ENCODE measurements at regions not wholly inside any gene's neighbourhood (a gene's known extent, or its start where the extent isn't known, plus 50 kb on each side); places are given as distances from the start of the nearest gene placed in this dataset.

- ChIA-PET POLR2A (no interaction called here), CTCF (no interaction called here)
- DNase-seq (ENCODE audit: low read depth in 1 of 2, low spot score in 1 of 2) (no peak), ATAC-seq (no peak), FAIRE-seq (no peak)
- Histone ChIP-seq H3K4me3 (no peak overlapping the region), H3K27ac (no peak overlapping the region), H3K4me1 (no peaks in the 10 kb centered on the region), H3K4me2 (no peak overlapping the region), H3K9me3 (no peaks in the 10 kb centered on the region)
- no peak for TF ChIP-seq RARB (CRISPR knock-in tag; IDR thresholded peaks at IDR 0.05)
- WGBS (ENCODE audit: missing lambda C conversion rate) = 61% methylated on average over 10 of the region's 21 CpGs
These were observed 182.1 kb upstream of the AFDN start for GRCh38 chr6:167644412-167645132.

DNA sequence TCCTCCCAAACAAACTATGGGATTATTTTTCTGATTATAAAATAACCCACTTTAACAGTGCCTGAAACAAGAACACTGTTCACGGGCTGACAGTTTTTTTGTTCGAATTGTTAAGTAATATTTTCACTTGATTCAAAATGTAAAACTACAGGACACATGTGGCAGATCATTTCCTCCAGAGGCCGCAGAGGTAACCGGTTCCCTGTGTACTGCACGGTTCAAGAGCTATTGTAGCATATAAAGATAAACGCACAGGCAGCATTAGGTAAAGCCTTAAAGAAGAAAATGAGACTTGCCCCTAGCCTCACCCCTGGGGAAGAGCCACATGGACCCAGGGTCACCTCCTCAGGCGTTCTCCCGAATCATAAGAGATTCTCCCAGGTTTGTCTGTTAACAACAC, 181.3 kb upstream of the AFDN start:
- WGBS (ENCODE audit: missing lambda C conversion rate) = 77% methylated on average over 8 of the region's 8 CpGs
- H3K9me3 ChIP-seq = no peaks in the 10 kb centered on the region
- H3K4me1 ChIP-seq = no peaks in the 10 kb centered on the region
- CTCF ChIA-PET = no interaction called here
- ATAC-seq = no peak
- FAIRE-seq = no peak
- H3K4me3 ChIP-seq = no peak overlapping the region
- no peak for DNase-seq (ENCODE audit: low read depth in 1 of 2, low spot score in 1 of 2)
- H3K27ac ChIP-seq = no peak overlapping the region
- POLR2A ChIA-PET = no interaction called here
- H3K4me2 ChIP-seq = no peak overlapping the region
- no peak for TF ChIP-seq ZNF302 (CRISPR knock-in tag; IDR thresholded peaks at IDR 0.05)
- TF ChIP-seq FOSL2 (IDR thresholded peaks at IDR 0.05) = no peak
- TF ChIP-seq FOSL2 (CRISPR knock-in tag; IDR thresholded peaks at IDR 0.05) = no peak
- TF ChIP-seq EP300 (IDR thresholded peaks at IDR 0.05) = no peak
- no peak for TF ChIP-seq PHF8 (IDR thresholded peaks at IDR 0.05; ENCODE audit: borderline replicate concordance, low read depth)
- TF ChIP-seq JUNB (IDR thresholded peaks at IDR 0.05) = no peak
- TF ChIP-seq, protein P1, sequence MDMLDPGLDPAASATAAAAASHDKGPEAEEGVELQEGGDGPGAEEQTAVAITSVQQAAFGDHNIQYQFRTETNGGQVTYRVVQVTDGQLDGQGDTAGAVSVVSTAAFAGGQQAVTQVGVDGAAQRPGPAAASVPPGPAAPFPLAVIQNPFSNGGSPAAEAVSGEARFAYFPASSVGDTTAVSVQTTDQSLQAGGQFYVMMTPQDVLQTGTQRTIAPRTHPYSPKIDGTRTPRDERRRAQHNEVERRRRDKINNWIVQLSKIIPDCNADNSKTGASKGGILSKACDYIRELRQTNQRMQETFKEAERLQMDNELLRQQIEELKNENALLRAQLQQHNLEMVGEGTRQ (IDR thresholded peaks at IDR 0.05) = no peak
- TF ChIP-seq KDM5A (IDR thresholded peaks at IDR 0.05) = no peak
- no peak for TF ChIP-seq NR3C1 (IDR thresholded peaks at IDR 0.05)
- no peak for TF ChIP-seq GATA3 (IDR thresholded peaks at IDR 0.05; ENCODE audit: borderline replicate concordance)
- TF ChIP-seq, protein P2, sequence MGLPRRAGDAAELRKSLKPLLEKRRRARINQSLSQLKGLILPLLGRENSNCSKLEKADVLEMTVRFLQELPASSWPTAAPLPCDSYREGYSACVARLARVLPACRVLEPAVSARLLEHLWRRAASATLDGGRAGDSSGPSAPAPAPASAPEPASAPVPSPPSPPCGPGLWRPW (IDR thresholded peaks at IDR 0.05) = no peak
- no peak for TF ChIP-seq ZFP36 (IDR thresholded peaks at IDR 0.05; ENCODE audit: borderline replicate concordance, partially characterized antibody)
- no peak for TF ChIP-seq ZSCAN20 (CRISPR knock-in tag; IDR thresholded peaks at IDR 0.05)
- no peak for TF ChIP-seq NPAS2 (CRISPR knock-in tag; IDR thresholded peaks at IDR 0.05; ENCODE audit: borderline replicate concordance)
- TF ChIP-seq TFCP2L1 (CRISPR knock-in tag; IDR thresholded peaks at IDR 0.05) = no peak

DNA sequence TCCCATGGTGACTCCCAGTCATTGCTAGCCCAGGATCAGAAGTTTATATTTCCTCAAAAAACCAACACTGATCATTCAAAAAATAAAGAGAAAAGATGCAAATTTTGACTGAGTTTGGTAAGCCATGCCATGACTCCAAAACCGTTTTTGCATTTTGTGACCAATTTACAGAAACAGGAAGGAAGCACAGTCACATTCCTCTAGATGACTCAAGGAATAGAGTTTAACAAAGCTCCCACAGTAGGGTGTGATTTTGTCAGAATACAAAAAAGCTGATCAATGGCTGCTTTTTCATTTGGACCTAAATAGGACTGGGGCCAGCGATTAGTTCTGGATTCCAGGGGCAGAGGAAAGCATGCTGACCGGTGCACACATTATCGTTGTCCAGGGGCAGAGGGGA, 179.4 kb upstream of the AFDN start:
- Histone ChIP-seq H3K9me3 (no peaks in the 10 kb centered on the region), H3K4me1 (no peaks in the 10 kb centered on the region), H3K4me2 (no peak overlapping the region), H3K27ac (no peak overlapping the region), H3K4me3 (no peak overlapping the region)
- ATAC-seq (no peak), DNase-seq (ENCODE audit: low read depth in 1 of 2, low spot score in 1 of 2) (no peak), FAIRE-seq (no peak)
- 43% methylated on average over 4 of the region's 4 CpGs for WGBS (ENCODE audit: missing lambda C conversion rate)
- POLR2A ChIA-PET = no interaction called here
- no peak for TF ChIP-seq POLR2AphosphoS2 (conservative IDR thresholded peaks at IDR 0.05; ENCODE audit: low read length)
- no peak for TF ChIP-seq NFE2L2 (conservative IDR thresholded peaks at IDR 0.05; ENCODE audit: low read length)
- no peak for TF ChIP-seq ZSCAN20 (CRISPR knock-in tag; IDR thresholded peaks at IDR 0.05)
- no peak for TF ChIP-seq KDM5A (IDR thresholded peaks at IDR 0.05)
- TF ChIP-seq HMGXB4 (CRISPR knock-in tag; IDR thresholded peaks at IDR 0.05; ENCODE audit: borderline replicate concordance) = no peak
- TF ChIP-seq EHMT2 (IDR thresholded peaks at IDR 0.05; ENCODE audit: low read depth) = no peak
- TF ChIP-seq MAFK (IDR thresholded peaks at IDR 0.05; ENCODE audit: partially characterized antibody) = no peak
- no peak for TF ChIP-seq CHD4 (IDR thresholded peaks at IDR 0.05; ENCODE audit: borderline replicate concordance)
- TF ChIP-seq POLR2A (IDR thresholded peaks at IDR 0.05; ENCODE audit: low read length) = no peak
- TF ChIP-seq JUNB (IDR thresholded peaks at IDR 0.05) = no peak
- TF ChIP-seq, protein P3, sequence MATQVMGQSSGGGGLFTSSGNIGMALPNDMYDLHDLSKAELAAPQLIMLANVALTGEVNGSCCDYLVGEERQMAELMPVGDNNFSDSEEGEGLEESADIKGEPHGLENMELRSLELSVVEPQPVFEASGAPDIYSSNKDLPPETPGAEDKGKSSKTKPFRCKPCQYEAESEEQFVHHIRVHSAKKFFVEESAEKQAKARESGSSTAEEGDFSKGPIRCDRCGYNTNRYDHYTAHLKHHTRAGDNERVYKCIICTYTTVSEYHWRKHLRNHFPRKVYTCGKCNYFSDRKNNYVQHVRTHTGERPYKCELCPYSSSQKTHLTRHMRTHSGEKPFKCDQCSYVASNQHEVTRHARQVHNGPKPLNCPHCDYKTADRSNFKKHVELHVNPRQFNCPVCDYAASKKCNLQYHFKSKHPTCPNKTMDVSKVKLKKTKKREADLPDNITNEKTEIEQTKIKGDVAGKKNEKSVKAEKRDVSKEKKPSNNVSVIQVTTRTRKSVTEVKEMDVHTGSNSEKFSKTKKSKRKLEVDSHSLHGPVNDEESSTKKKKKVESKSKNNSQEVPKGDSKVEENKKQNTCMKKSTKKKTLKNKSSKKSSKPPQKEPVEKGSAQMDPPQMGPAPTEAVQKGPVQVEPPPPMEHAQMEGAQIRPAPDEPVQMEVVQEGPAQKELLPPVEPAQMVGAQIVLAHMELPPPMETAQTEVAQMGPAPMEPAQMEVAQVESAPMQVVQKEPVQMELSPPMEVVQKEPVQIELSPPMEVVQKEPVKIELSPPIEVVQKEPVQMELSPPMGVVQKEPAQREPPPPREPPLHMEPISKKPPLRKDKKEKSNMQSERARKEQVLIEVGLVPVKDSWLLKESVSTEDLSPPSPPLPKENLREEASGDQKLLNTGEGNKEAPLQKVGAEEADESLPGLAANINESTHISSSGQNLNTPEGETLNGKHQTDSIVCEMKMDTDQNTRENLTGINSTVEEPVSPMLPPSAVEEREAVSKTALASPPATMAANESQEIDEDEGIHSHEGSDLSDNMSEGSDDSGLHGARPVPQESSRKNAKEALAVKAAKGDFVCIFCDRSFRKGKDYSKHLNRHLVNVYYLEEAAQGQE (IDR thresholded peaks at IDR 0.05) = no peak
- TF ChIP-seq CEBPB (IDR thresholded peaks at IDR 0.05) = no peak
- TF ChIP-seq NR3C1 (IDR thresholded peaks at IDR 0.05) = no peak
- no peak for TF ChIP-seq MYC (IDR thresholded peaks at IDR 0.05; ENCODE audit: borderline replicate concordance, low read length)
- TF ChIP-seq NPAS2 (CRISPR knock-in tag; IDR thresholded peaks at IDR 0.05; ENCODE audit: borderline replicate concordance) = no peak
- no peak for TF ChIP-seq ESRRA (IDR thresholded peaks at IDR 0.05; ENCODE audit: borderline replicate concordance, low read length)
- TF ChIP-seq ZC3H11A (IDR thresholded peaks at IDR 0.05) = no peak
- TF ChIP-seq RAD21 (conservative IDR thresholded peaks at IDR 0.05 in 1 of 2, IDR thresholded peaks at IDR 0.05 in 1 of 2) = no peak
- CTCF ChIA-PET = no interaction called here
